BLaER1 (cell line): ENCODE measurements at regions not wholly inside any gene's neighbourhood (a gene's known extent, or its start where the extent isn't known, plus 50 kb on each side); places are given as distances from the start of the nearest gene placed in this dataset.

Source experiments
- H3K27ac ChIP-seq: shearing (Covaris generic); formaldehyde crosslinking; 2 replicates; pipeline ENCODE4 v1.8.1; 2022
- H3K27me3 ChIP-seq: shearing (Covaris generic); formaldehyde crosslinking; 2 replicates; pipeline ENCODE4 v1.8.1; 2022
- H3K36me3 ChIP-seq: shearing (Covaris generic); formaldehyde crosslinking; 2 replicates; pipeline ENCODE4 v1.8.1; 2022
- H3K4me1 ChIP-seq: shearing (Covaris generic); formaldehyde crosslinking; 2 replicates; pipeline ENCODE4 v1.8.1; 2022
- H3K4me2 ChIP-seq: shearing (Covaris generic); formaldehyde crosslinking; 2 replicates; pipeline ENCODE4 v1.8.1; 2022
- H3K4me3 ChIP-seq: shearing (Covaris generic); formaldehyde crosslinking; 2 replicates; pipeline ENCODE4 v1.8.1; 2022
- H3K9ac ChIP-seq: shearing (Covaris generic); formaldehyde crosslinking; 2 replicates; pipeline ENCODE4 v1.8.1; 2022
- H3K9me3 ChIP-seq: shearing (Covaris generic); formaldehyde crosslinking; 2 replicates; pipeline ENCODE4 v1.8.1; 2022
- H4K20me1 ChIP-seq: shearing (Covaris generic); formaldehyde crosslinking; 2 replicates; pipeline ENCODE4 v1.8.1; 2022
- Cebpa-rat ChIP-seq: shearing (Covaris generic); IDR thresholded peaks from 2 replicates; pipeline ENCODE4 v1.8.1; 2022

DNA sequence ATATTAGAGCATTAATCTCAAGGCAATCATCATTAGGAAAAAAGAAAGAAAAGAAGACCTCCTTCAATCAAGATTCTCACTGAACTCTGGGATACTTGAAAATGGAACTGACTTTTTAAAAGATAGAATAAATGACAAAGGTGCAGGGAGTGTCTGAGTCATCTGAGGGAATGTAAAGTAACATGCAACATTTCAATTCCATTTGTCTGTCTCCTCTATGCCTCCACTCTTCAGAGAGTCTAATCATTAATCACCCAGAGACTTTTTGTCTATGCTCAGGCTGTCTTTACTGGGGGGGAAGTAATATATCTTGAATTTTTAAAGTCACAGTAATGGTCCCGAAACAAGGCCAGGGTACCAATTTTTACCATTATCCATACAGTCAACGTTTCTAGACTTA, 55.0 kb upstream of the PACRGL start:
- H3K27me3 ChIP-seq: no peaks in the 10 kb centered on the region
- no peaks in the 10 kb centered on the region for H4K20me1 ChIP-seq
- H3K36me3 ChIP-seq: no peaks in the 10 kb centered on the region
- no peak overlapping the region for H3K27ac ChIP-seq
- H3K4me2 ChIP-seq: no peak overlapping the region
- H3K4me1 ChIP-seq: no peaks in the 10 kb centered on the region
- H3K9ac ChIP-seq: no peak overlapping the region
- no peak for TF ChIP-seq Cebpa-rat
- no peaks in the 10 kb centered on the region for H3K9me3 ChIP-seq
- no peak overlapping the region for H3K4me3 ChIP-seq

DNA sequence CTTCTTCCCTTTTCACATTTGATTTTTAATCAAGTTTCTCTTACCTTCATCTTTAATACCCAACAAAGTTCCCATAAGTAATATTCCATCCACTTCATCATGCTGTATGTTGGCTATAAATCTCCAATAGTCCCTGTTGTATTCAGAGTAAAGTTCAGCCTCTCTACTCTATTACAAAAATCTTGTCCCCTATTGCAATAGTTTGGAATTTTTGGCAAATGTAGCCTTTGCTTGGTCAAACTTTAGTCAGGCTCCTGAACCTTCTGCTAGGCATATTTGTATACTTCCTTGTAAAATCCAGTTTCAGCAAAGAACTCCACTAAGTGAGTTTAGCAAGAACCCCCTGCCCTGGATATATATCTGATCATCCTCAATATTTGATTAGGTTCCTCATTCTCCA, 54.0 kb upstream of the PACRGL start:
- Histone ChIP-seq H3K4me1 (no peaks in the 10 kb centered on the region), H3K9me3 (peaks cover 2% of the 10 kb centered on the region; the same call in 1 of the 2 replicates), H3K4me2 (no peak overlapping the region), H3K36me3 (no peaks in the 10 kb centered on the region), H3K27me3 (no peaks in the 10 kb centered on the region), H4K20me1 (no peaks in the 10 kb centered on the region), H3K9ac (no peak overlapping the region), H3K27ac (no peak overlapping the region), H3K4me3 (no peak overlapping the region)
- no peak for TF ChIP-seq Cebpa-rat
